NCI-H82 (cell line): ENCODE measurements at regions not wholly inside any gene's neighbourhood (a gene's known extent, or its start where the extent isn't known, plus 50 kb on each side); places are given as distances from the start of the nearest gene placed in this dataset.
"Not testable (repeated sequence)": the region's sequence is repeated elsewhere in the genome, so short reads cannot be mapped to it uniquely, and the experiment has no call there.

Experiments
- DNase-seq: peaks from one replicate; lab custom pipeline; 2025; lab: John Stamatoyannopoulos, UW

DNA sequence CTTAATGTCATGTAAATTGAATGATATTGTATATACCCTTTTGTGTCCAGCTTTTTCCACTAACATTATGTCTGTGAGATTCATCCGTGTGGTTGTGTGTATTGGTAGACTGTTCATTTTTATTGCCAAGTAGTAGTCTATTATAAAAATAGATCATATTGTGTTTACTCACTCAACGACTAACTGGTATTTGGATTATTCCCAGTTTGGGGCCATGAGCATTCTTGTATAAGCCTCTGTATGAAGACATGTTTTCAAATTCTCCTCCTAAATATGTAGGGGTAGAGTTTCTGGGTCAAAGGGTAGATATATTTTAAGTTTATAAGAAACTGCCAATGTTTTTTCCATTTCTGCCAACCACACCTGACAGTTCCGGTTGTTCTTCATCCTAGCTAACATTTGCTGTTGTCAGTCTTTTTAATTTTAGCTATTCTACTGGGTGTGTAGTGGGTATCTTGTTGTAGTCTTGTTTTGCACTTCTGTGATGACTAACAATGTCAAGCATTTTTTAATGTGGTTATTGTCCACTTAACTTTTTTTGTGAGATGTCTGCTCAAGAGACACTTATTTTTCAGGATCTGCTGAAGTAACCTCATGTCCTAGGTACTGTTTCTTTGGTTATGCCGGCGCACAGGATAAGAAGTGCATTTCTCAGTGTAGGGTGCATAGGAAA, 93.2 kb downstream of the DACT1 start:
- DNase-seq: no peak

- DNase-seq: no peak
Observed at GRCh38 chr14:58731465-58732293, 93.9 kb downstream of the DACT1 start.

DNA sequence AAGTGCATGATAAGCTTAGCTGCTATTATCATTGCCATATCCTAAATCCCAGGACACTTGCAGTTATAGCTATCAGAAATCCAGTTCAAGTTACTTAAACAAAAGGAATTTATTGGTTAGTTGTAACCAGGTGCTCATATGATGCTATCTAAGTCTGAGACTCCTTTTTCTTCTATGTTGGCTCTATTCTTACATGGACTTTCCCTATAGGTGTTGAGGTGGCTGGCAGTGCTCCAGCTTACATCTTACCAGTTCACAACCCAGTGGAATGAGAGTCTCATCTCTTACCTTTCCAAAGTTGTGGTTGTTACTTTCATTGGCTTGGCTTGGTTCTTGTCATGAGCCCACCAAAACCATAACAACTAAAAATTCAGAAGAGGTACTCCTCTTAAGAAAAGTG, 94.6 kb downstream of the DACT1 start:
- DNase-seq: no peak

DNA sequence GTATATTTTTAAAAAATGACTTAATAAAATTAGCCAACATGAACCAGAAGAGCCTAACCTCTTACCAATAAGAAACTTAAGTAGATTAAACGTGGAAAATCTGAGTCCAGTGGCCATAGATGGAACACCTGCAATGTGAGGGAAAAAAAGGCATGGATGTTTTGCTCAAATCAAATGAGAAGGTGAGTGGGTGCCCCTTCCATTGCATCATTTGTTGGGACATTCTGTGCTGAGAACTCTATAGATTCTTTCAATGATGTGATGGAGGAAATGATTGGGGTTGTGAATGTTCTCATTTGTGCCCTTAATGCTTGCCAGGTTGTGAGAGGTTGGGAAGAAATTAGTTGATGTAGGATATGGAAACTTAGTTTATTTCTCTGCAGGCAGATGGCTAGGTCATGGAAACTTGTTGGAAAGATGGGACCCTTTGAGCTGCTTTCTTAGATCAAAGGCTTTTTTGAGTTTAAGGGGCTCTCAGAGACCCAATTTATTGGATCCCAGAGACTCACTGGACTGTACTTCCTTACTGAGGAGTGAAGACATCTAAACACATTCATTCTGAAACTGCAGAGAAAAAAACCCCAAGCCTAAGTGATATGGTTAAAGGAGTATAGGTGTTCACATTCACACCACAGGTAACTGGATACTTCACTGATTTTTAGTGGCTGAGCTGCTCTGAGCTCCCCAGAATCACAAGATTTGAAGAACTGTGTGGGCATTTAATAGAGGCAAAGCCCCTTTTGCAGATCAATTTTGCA, 95.9 kb downstream of the DACT1 start:
- DNase-seq: no peak

DNA sequence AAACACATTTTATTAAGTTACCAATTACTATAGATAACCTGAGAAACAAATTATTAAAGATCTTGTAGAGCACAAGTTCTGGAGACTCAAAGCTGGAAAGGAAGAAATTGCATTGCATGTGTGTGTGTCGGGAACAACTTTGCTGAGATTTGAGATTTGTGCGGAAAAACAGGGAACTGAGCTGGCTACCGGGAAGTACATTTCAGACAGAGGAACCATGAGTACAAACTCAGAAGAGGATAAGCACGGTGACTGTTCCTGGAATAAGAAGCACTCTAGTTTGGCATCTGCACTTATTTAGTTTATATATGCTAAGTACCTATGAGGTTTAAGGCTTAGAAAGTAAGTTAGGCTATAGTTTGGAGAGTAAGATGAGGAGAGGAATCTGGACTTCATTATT, 97.8 kb downstream of the DACT1 start:
- DNase-seq: no peak

- DNase-seq: no peak
Observed at GRCh38 chr14:58736606-58737005, 98.8 kb downstream of the DACT1 start.

GRCh38 chr14:58737511-58737910, 99.7 kb downstream of the DACT1 start:
- DNase-seq: no peak

DNA sequence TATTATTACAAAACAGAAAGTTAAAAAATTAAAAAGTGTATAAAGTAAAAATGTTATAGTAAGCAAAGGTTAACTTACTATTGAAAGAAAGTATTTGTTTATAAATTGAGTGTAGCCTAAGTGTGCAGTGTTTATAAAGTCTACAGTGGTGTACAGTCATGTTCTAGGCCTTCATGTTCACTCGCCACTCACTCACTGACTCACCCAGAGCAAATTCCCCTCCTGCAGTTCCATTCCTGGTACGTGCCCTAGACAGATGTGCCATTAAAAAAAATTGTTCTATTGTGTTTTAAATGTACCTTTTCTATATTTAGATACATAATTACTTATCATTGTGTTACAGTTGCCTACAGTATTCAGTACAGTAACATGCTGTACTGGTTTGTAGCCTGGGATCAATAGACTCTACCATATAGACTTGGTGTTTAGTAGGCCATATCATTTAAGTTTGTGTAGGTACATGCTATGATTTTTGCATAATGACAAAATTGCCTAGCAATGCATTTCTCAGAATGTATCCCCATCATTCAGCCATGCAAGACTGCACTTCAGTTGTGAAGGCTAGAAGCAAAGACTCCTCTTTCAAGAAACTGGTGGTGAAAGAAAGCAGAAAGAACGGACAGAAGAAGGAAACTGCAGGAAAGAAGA, 100.6 kb downstream of the DACT1 start:
- no peak for DNase-seq

DNA sequence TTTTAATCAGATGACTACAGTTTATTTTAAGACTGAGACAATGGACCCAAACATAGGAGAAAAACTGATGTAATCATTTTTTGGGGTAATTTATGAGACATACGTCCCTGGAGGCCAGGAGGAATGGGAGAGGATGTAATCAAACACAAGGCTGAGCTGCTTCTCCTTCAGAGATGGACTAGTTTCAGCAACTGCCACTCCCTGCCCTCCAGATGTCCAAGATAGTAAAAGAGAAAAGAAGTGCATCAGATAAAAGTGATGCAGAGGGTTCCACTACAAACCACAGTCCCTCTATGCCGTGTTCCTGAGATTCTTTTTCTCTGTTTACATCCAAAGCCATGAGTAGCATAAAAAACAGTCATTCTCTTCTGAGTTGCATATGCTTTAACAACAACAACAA, 101.1 kb downstream of the DACT1 start:
- DNase-seq: no peak

DNA sequence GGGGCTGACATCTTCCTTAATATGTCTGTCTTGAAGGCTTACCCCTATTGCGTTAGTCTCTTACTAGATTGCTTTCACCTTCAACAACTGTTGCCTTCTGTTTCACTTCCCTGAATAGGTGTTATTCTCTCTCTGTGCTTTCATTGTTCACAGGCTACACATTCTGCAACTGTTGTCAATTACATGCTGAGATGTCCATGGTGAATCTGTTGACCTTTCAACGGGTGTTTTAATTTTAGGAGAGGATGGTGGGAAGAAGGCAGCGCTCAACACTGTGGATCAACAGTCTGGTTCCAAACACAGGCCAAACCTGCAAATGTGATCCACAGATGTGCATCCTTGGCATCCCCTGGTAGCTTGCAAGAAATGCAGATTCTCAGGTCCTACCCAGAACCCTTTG, 101.9 kb downstream of the DACT1 start:
- no peak for DNase-seq

DNA sequence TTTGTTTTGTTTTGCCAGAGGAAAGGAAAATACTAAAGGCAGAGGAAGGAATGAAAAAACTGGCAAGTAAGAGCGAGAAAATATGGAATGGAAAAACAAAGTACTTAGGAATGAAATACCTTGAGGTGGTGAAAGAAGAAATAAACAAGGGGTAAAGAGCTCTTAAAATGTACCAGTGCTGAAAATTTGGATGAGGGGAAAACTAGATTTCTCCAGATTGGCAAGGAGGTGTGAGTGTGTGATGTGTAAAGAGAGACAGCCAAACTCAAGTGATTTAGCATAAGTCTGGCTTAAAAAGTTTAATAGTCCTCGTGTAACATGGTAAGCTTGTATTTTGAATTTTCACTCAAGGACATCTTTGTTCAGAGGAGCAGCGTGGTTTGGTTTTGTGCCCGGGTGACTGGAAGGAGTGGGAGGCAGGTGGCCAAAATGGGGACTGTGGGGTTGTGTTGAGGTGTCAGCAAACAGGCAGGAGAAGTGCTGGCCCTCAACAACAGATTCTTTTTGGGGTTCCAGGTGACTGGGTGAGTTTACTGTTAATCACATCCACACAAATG, 102.7 kb downstream of the DACT1 start:
- no peak for DNase-seq

DNA sequence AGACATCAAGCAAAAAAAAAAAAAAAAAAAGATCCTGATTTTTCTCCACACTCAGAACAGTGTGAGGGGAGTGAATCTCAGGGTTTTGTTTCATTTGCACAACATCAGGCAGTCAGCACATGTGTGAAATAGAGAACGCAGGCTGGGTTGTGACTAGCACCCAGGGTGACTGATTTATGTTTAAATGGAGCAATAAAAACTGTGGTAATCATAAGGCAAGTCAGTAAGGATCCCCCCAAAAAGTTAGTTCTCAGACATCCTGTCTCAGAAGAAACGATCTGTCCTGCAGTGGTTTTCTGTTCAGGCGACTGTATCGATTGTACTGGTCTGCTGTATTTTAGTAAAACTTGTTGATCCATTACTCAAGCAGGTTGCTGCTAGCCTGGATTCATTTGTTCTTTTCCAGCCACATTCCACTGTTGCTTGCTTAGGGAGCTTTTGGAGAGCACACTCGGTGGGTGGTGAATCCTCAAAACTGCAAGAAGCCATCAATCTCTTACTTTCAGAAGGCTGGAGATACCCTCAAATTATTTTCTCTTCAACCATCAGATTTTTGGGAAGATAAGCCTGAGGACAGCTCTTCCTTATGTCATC, 107.1 kb downstream of the DACT1 start:
- DNase-seq: no peak

DNA sequence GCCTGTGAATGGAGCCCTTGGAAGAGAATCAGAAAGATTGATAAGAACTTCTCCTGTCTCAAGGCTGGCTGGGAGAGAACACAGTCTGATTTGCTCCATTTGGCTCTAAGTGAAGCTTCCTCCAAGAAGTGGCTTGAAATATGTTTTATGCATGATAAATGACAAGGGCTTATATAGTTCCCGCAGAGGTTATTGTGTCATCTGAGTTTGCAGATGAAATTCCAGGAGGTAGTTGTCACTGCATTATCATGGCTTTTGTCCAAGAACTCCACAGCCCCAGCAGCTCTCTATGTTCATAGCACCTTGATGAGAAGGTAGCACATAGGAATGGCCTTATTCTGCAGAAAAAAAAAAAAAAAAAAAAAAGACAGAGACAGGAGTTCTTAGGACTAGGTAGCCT, 108.5 kb downstream of the DACT1 start:
- DNase-seq: no peak

GRCh38 chr14:58746701-58747100, 108.9 kb downstream of the DACT1 start:
- no peak for DNase-seq

GRCh38 chr14:58747181-58747580, 109.4 kb downstream of the DACT1 start:
- DNase-seq: no peak

DNA sequence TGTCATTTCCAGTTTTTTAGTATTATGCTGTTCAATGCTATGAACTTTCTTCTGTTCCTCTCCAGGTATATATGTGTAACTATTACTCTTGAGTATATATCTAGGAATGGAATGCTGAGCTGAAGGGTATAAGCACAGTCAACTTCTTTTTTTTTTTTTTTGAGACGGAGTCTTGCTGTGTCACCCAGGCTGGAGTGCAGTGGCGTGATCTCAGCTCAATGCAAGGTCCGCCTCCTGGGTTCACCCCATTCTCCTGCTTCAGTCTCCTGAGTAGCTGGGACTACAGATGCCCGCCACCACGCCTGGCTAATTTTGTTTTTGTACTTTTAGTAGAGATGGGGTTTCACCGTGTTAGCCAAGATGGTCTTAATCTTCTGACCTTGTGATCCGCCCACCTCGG, 110.5 kb downstream of the DACT1 start:
- DNase-seq: not testable (repeated sequence)

GRCh38 chr14:58749066-58749669, 111.4 kb downstream of the DACT1 start:
- DNase-seq: no peak

- DNase-seq: peak; percentile 12
Observed at GRCh38 chr14:58750321-58751269, 112.8 kb downstream of the DACT1 start.

DNA sequence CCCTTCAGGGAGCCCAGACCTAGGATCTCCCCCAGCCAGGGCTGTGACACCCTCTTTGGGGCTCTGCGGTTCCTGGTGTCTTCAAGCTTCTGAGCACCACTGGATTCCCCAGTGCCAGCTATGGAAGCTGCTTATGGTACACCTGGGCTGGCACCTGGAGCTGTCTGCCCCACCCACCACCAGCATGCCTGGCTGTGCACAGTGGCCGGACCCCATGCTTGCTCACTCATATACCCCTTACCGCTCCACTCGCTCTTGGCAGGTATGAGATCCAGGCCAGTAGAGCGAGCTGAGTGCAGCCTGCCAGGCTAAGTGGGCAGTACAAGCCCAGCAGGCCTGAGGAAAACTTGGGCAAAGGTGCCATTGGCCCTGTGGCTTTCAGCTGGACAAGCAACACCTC, 114.0 kb downstream of the DACT1 start:
- no peak for DNase-seq

GRCh38 chr14:58752289-58752688, 114.5 kb downstream of the DACT1 start:
- DNase-seq: no peak
